B cell (primary cell): ENCODE measurements at regions not wholly inside any gene's neighbourhood (a gene's known extent, or its start where the extent isn't known, plus 50 kb on each side); places are given as distances from the start of the nearest gene placed in this dataset.

ENCODE experiments used
- CTCF ChIP-seq: fragments of 200-600 bp; IDR thresholded peaks from one replicate; pipeline ENCODE4 v1.8.0; 2022; ENCODE audit warnings: antibody characterized with exemption, mild to moderate bottlenecking
- EZH2 ChIP-seq: IDR thresholded peaks from 2 replicates; pipeline ENCODE4 v1.6.1; 2012; ENCODE audit warnings: borderline replicate concordance, low read depth, mild to moderate bottlenecking, moderate library complexity, low read length; ENCODE audit not compliant: insufficient read depth, poor library complexity, severe bottlenecking

- TF ChIP-seq CTCF (no peak), EZH2 (no peak)
Observed at GRCh38 chr5:147113967-147114366, 120.9 kb upstream of the STK32A start.
